SU-DHL-6 (cell line): ENCODE measurements at regions not wholly inside any gene's neighbourhood (a gene's known extent, or its start where the extent isn't known, plus 50 kb on each side); places are given as distances from the start of the nearest gene placed in this dataset.

Experiments
- EZH2phosphoT487 ChIP-seq: fragments of 200-600 bp; sonication (generic), shearing (Covaris generic); conservative IDR thresholded peaks from 2 replicates; pipeline ENCODE4 v1.6.1; 2018; ENCODE audit warnings: mild to moderate bottlenecking, antibody characterized with exemption, low read length, moderate library complexity, mixed read lengths
- TF ChIP-seq, protein P1 (sequence below): fragments of 200-600 bp; sonication (generic); IDR thresholded peaks from one replicate; pipeline ENCODE4 v1.5.1; 2017; ENCODE audit warnings: antibody characterized with exemption, mild to moderate bottlenecking, low read length, moderate library complexity; ENCODE audit not compliant: insufficient read depth, poor library complexity, severe bottlenecking

DNA sequence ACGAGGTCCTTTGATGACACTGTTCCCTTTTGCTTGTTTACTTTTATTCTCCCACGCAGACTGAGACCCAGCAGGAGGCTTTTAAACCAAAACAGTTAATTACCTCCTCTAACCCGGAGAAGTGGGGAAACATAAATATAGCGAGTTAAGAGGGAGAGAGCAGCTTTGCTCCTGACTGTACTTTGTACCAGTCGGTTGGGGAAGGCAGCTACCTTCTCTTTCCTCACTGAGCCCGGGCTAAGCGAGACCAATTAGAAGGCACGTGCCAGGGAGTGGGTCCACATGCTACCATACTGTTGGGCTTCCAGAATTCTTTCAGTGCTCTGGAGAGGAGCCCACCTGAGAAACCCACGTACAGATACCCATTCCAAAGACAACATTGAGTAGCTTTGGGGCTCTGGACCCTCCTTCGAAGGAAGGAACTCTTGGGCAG is 124.2 kb downstream of the ZIC5 start:
- TF ChIP-seq EZH2phosphoT487: no peak
- TF ChIP-seq, protein P1, sequence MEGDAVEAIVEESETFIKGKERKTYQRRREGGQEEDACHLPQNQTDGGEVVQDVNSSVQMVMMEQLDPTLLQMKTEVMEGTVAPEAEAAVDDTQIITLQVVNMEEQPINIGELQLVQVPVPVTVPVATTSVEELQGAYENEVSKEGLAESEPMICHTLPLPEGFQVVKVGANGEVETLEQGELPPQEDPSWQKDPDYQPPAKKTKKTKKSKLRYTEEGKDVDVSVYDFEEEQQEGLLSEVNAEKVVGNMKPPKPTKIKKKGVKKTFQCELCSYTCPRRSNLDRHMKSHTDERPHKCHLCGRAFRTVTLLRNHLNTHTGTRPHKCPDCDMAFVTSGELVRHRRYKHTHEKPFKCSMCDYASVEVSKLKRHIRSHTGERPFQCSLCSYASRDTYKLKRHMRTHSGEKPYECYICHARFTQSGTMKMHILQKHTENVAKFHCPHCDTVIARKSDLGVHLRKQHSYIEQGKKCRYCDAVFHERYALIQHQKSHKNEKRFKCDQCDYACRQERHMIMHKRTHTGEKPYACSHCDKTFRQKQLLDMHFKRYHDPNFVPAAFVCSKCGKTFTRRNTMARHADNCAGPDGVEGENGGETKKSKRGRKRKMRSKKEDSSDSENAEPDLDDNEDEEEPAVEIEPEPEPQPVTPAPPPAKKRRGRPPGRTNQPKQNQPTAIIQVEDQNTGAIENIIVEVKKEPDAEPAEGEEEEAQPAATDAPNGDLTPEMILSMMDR: no peak
